ENCODE measurements at regions not wholly inside any gene's neighbourhood (a gene's known extent, or its start where the extent isn't known, plus 50 kb on each side); places are given as distances from the start of the nearest gene placed in this dataset.

GRCh38 chr9:120214332-120214731 is 365.6 kb downstream of the CDK5RAP2 start:
- Mint-ChIP-seq H3K27me3 (peaks cover 3% of the 10 kb centered on the region), H3K4me1 (ENCODE audit: low read depth) (no peaks in the 10 kb centered on the region), H3K4me3 (no peak overlapping the region), H3K27ac (no peak overlapping the region), H3K36me3 (ENCODE audit: low read depth) (no peaks in the 10 kb centered on the region), H3K9me3 (no peaks in the 10 kb centered on the region)
- no peak for DNase-seq

- DNase-seq = no peak
- no peaks in the 10 kb centered on the region for H3K9me3 Mint-ChIP-seq
- H3K27me3 Mint-ChIP-seq = peaks cover 3% of the 10 kb centered on the region
- no peak overlapping the region for H3K27ac Mint-ChIP-seq
- H3K4me3 Mint-ChIP-seq = no peak overlapping the region
- H3K36me3 Mint-ChIP-seq (ENCODE audit: low read depth) = no peaks in the 10 kb centered on the region
- no peaks in the 10 kb centered on the region for H3K4me1 Mint-ChIP-seq (ENCODE audit: low read depth)
Measured at GRCh38 chr9:120212853-120213200, 367.1 kb downstream of the CDK5RAP2 start.

GRCh38 chr9:120212153-120212852 is 367.7 kb downstream of the CDK5RAP2 start:
- no peaks in the 10 kb centered on the region for H3K36me3 Mint-ChIP-seq (ENCODE audit: low read depth)
- H3K27ac Mint-ChIP-seq = no peak overlapping the region
- H3K4me3 Mint-ChIP-seq = no peak overlapping the region
- peaks cover 3% of the 10 kb centered on the region for H3K27me3 Mint-ChIP-seq
- H3K9me3 Mint-ChIP-seq = no peaks in the 10 kb centered on the region
- DNase-seq = no peak
- no peaks in the 10 kb centered on the region for H3K4me1 Mint-ChIP-seq (ENCODE audit: low read depth)

GRCh38 chr9:120210274-120210673 is 369.7 kb downstream of the CDK5RAP2 start:
- H3K27me3 Mint-ChIP-seq = peaks cover 5% of the 10 kb centered on the region
- H3K4me1 Mint-ChIP-seq (ENCODE audit: low read depth) = no peaks in the 10 kb centered on the region
- no peaks in the 10 kb centered on the region for H3K9me3 Mint-ChIP-seq
- no peaks in the 10 kb centered on the region for H3K36me3 Mint-ChIP-seq (ENCODE audit: low read depth)
- H3K27ac Mint-ChIP-seq = no peak overlapping the region
- no peak for DNase-seq
- H3K4me3 Mint-ChIP-seq = no peak overlapping the region

- H3K27ac Mint-ChIP-seq = no peak overlapping the region
Measured at GRCh38 chr9:120202856-120203654, 376.9 kb downstream of the CDK5RAP2 start.

GRCh38 chr9:120198027-120198426 is 381.9 kb downstream of the CDK5RAP2 start:
- no peak for DNase-seq
- no peaks in the 10 kb centered on the region for H3K9me3 Mint-ChIP-seq
- H3K4me3 Mint-ChIP-seq = no peak overlapping the region
- peaks cover 8% of the 10 kb centered on the region for H3K27me3 Mint-ChIP-seq
- no peaks in the 10 kb centered on the region for H3K4me1 Mint-ChIP-seq (ENCODE audit: low read depth)
- H3K27ac Mint-ChIP-seq = no peak overlapping the region
- H3K36me3 Mint-ChIP-seq (ENCODE audit: low read depth) = no peaks in the 10 kb centered on the region

More at GRCh38 chr9:120202856-120203654, 376.9 kb downstream of the CDK5RAP2 start:
- Mint-ChIP-seq H3K27me3 (peaks cover 5% of the 10 kb centered on the region), H3K4me3 (no peak overlapping the region), H3K4me1 (ENCODE audit: low read depth) (no peaks in the 10 kb centered on the region), H3K9me3 (no peaks in the 10 kb centered on the region), H3K36me3 (ENCODE audit: low read depth) (no peaks in the 10 kb centered on the region)
- no peak for DNase-seq

GRCh38 chr9:120197605-120198004 is 382.4 kb downstream of the CDK5RAP2 start:
- Mint-ChIP-seq H3K9me3 (no peaks in the 10 kb centered on the region), H3K4me3 (no peak overlapping the region), H3K27me3 (peaks cover 8% of the 10 kb centered on the region), H3K36me3 (ENCODE audit: low read depth) (no peaks in the 10 kb centered on the region), H3K27ac (no peak overlapping the region), H3K4me1 (ENCODE audit: low read depth) (no peaks in the 10 kb centered on the region)
- DNase-seq = no peak

GRCh38 chr9:120191141-120191540 is 388.8 kb downstream of the CDK5RAP2 start:
- Mint-ChIP-seq H3K36me3 (ENCODE audit: low read depth) (no peaks in the 10 kb centered on the region), H3K4me3 (no peak overlapping the region), H3K27ac (no peak overlapping the region), H3K9me3 (no peaks in the 10 kb centered on the region), H3K4me1 (ENCODE audit: low read depth) (no peaks in the 10 kb centered on the region), H3K27me3 (peaks cover 9% of the 10 kb centered on the region)
- no peak for DNase-seq

- no peaks in the 10 kb centered on the region for H3K4me1 Mint-ChIP-seq (ENCODE audit: low read depth)
- no peak for DNase-seq
- no peak overlapping the region for H3K27ac Mint-ChIP-seq
- H3K4me3 Mint-ChIP-seq = no peak overlapping the region
- peaks cover 9% of the 10 kb centered on the region for H3K27me3 Mint-ChIP-seq
- peaks cover 3% of the 10 kb centered on the region for H3K9me3 Mint-ChIP-seq
- H3K36me3 Mint-ChIP-seq (ENCODE audit: low read depth) = no peaks in the 10 kb centered on the region
Measured at GRCh38 chr9:120187758-120188157, 392.2 kb downstream of the CDK5RAP2 start.

- DNase-seq = no peak
- Mint-ChIP-seq H3K4me3 (no peak overlapping the region), H3K9me3 (peaks cover 3% of the 10 kb centered on the region), H3K27me3 (peaks cover 8% of the 10 kb centered on the region), H3K27ac (no peak overlapping the region), H3K4me1 (ENCODE audit: low read depth) (no peaks in the 10 kb centered on the region), H3K36me3 (ENCODE audit: low read depth) (no peaks in the 10 kb centered on the region)
Measured at GRCh38 chr9:120186276-120186675, 393.7 kb downstream of the CDK5RAP2 start.

- H3K4me1 Mint-ChIP-seq (ENCODE audit: low read depth) = no peaks in the 10 kb centered on the region
- H3K36me3 Mint-ChIP-seq (ENCODE audit: low read depth) = no peaks in the 10 kb centered on the region
- H3K27ac Mint-ChIP-seq = no peak overlapping the region
- no peak for DNase-seq
- no peak overlapping the region for H3K4me3 Mint-ChIP-seq
- H3K27me3 Mint-ChIP-seq = peaks cover 2% of the 10 kb centered on the region
- H3K9me3 Mint-ChIP-seq = peaks cover 3% of the 10 kb centered on the region
Measured at GRCh38 chr9:120184266-120184665, 395.7 kb downstream of the CDK5RAP2 start.

GRCh38 chr9:120183615-120184014 is 396.4 kb downstream of the CDK5RAP2 start:
- no peak overlapping the region for H3K27ac Mint-ChIP-seq
- DNase-seq = no peak
- H3K9me3 Mint-ChIP-seq = peaks cover 3% of the 10 kb centered on the region
- no peaks in the 10 kb centered on the region for H3K36me3 Mint-ChIP-seq (ENCODE audit: low read depth)
- peaks cover 2% of the 10 kb centered on the region for H3K27me3 Mint-ChIP-seq
- no peaks in the 10 kb centered on the region for H3K4me1 Mint-ChIP-seq (ENCODE audit: low read depth)
- no peak overlapping the region for H3K4me3 Mint-ChIP-seq

- Mint-ChIP-seq H3K36me3 (ENCODE audit: low read depth) (no peaks in the 10 kb centered on the region), H3K27me3 (no peaks in the 10 kb centered on the region), H3K4me3 (no peak overlapping the region), H3K9me3 (peaks cover 6% of the 10 kb centered on the region), H3K27ac (no peak overlapping the region), H3K4me1 (ENCODE audit: low read depth) (no peaks in the 10 kb centered on the region)
- DNase-seq = no peak
Measured at GRCh38 chr9:120182011-120182410, 398.0 kb downstream of the CDK5RAP2 start.

GRCh38 chr9:120177121-120177520 is 402.8 kb downstream of the CDK5RAP2 start:
- no peak overlapping the region for H3K27ac Mint-ChIP-seq
- no peaks in the 10 kb centered on the region for H3K36me3 Mint-ChIP-seq (ENCODE audit: low read depth)
- DNase-seq = no peak
- no peak overlapping the region for H3K4me3 Mint-ChIP-seq
- H3K9me3 Mint-ChIP-seq = peaks cover 3% of the 10 kb centered on the region
- H3K4me1 Mint-ChIP-seq (ENCODE audit: low read depth) = no peaks in the 10 kb centered on the region
- H3K27me3 Mint-ChIP-seq = no peaks in the 10 kb centered on the region

GRCh38 chr9:120175031-120175430 is 404.9 kb downstream of the CDK5RAP2 start:
- H3K27me3 Mint-ChIP-seq = peaks cover 2% of the 10 kb centered on the region

More at GRCh38 chr9:120175031-120175430, 404.9 kb downstream of the CDK5RAP2 start:
- DNase-seq = no peak
- Mint-ChIP-seq H3K9me3 (peaks cover 5% of the 10 kb centered on the region), H3K36me3 (ENCODE audit: low read depth) (no peaks in the 10 kb centered on the region), H3K4me1 (ENCODE audit: low read depth) (no peaks in the 10 kb centered on the region), H3K27ac (no peak overlapping the region), H3K4me3 (no peak overlapping the region)

All from activated T-cell treated with anti-CD3 and anti-CD28 coated beads, Interleukin-2, amount 50 U/mL, for 24 hours (primary cell).